Esophagus muscularis mucosa (tissue), 4 donors: ENCODE measurements at regions not wholly inside any gene's neighbourhood (a gene's known extent, or its start where the extent isn't known, plus 50 kb on each side); places are given as distances from the start of the nearest gene placed in this dataset.

Source experiments
- DNase-seq: peaks from one replicate; pipeline ENCODE4 v3.0.0-alpha.2; 2017; ENCODE audit errors: extremely low spot score
- H3K27ac ChIP-seq, 4 donors: fragments of 200-600 bp; sonication (generic); replicated peaks in 1 of 4; 1 replicate in 3 of 4; 2 replicates in 1 of 4; pipeline ENCODE4 v1.5.1; 2016 to 2019; ENCODE audit warnings: mild to moderate bottlenecking in 1 of 4
- H3K27me3 ChIP-seq, 4 donors: fragments of 200-600 bp; sonication (generic); one replicate each; pipeline versions ENCODE4 v1.5.1 to v1.6.0; 2016 to 2019
- H3K36me3 ChIP-seq, 4 donors: fragments of 200-600 bp; sonication (generic); one replicate each; pipeline ENCODE4 v1.5.1; 2016 to 2019
- H3K4me1 ChIP-seq, 4 donors: fragments of 200-600 bp; sonication (generic); one replicate each; pipeline ENCODE4 v1.5.1; 2016 to 2019
- H3K4me3 ChIP-seq, 4 donors: fragments of 200-600 bp; sonication (generic); 1 replicate in 2 of 4; 2 replicates in 2 of 4; pipeline ENCODE4 v1.5.1; 2016 to 2019; ENCODE audit warnings: mild to moderate bottlenecking in 4 of 4, moderate library complexity in 1 of 4
- H3K9me3 ChIP-seq, 4 donors: fragments of 200-600 bp; sonication (generic); 1 replicate in 3 of 4; 2 replicates in 1 of 4; pipeline ENCODE4 v1.5.1; 2016 to 2019
- CTCF ChIP-seq, 3 experiments: fragments of 200-600 bp in 2 of 3; fragments of 450-650 bp in 1 of 3; sonication (generic) in 2 of 3; IDR thresholded peaks; one replicate each; pipeline ENCODE4 v1.5.1; 2017 to 2019; ENCODE audit warnings: antibody characterized with exemption in 3 of 3, mild to moderate bottlenecking in 2 of 3, moderate library complexity in 1 of 3
- EP300 ChIP-seq: sonication (generic); formaldehyde crosslinking; IDR thresholded peaks from one replicate; pipeline ENCODE4 v1.6.1; 2017; ENCODE audit warnings: antibody characterized with exemption
- POLR2A ChIP-seq: fragments of 450-650 bp; IDR thresholded peaks from one replicate; pipeline ENCODE4 v1.6.1; 2017; ENCODE audit warnings: antibody characterized with exemption, moderate library complexity, mild to moderate bottlenecking, low read depth
- POLR2AphosphoS5 ChIP-seq, 2 donors: sonication (generic); formaldehyde crosslinking; IDR thresholded peaks; one replicate each; pipeline ENCODE4 v1.6.1; 2017; ENCODE audit warnings: antibody characterized with exemption in 2 of 2
- WGBS: methylation state at CpG from one replicate; pipeline ENCODE4 v1.1.5; 2018; 5-methylcytosine and 5-hydroxymethylcytosine counted together
- intact Hi-C: fragments of 100-400 bp; cut with DNase I; formaldehyde crosslinking; loops from one replicate; pipeline ENCODE4 v1.15.1; 2023

- intact Hi-C loops = no loop called here
- TF ChIP-seq CTCF (IDR thresholded peaks at IDR 0.05) (no peak), POLR2AphosphoS5 (IDR thresholded peaks at IDR 0.05) (no peak), POLR2A (no peak), EP300 (no peak)
- DNase-seq = no peak
- Histone ChIP-seq H3K9me3 (no peaks in the 10 kb centered on the region), H3K27me3 (peaks cover 0 to 13% (median 0%) of the 10 kb centered on the region in 4 donors), H3K27ac (no peak overlapping the region), H3K4me1 (no peaks in the 10 kb centered on the region), H3K4me3 (no peak overlapping the region), H3K36me3 (no peaks in the 10 kb centered on the region)
- WGBS = 90% methylated on average over 9 of the region's 9 CpGs
These were observed 110.0 kb upstream of the ALKAL2 start for GRCh38 chr2:397926-398325.

- no peaks in the 10 kb centered on the region for H3K4me1 ChIP-seq
- no peaks in the 10 kb centered on the region for H3K9me3 ChIP-seq
- no peaks in the 10 kb centered on the region for H3K36me3 ChIP-seq
- no peak overlapping the region for H3K27ac ChIP-seq
- no peak for TF ChIP-seq POLR2A
- TF ChIP-seq EP300 = no peak
- no peak for TF ChIP-seq CTCF (IDR thresholded peaks at IDR 0.05)
- no peak for TF ChIP-seq POLR2AphosphoS5 (IDR thresholded peaks at IDR 0.05)
- WGBS = 61% methylated on average over 14 of the region's 14 CpGs
- H3K4me3 ChIP-seq = no peak overlapping the region
- no peak for DNase-seq
- intact Hi-C loops = no loop called here
- H3K27me3 ChIP-seq = peaks cover 0 to 17% (median 0%) of the 10 kb centered on the region in 4 donors
These were observed 109.6 kb upstream of the ALKAL2 start for GRCh38 chr2:397521-397920.

GRCh38 chr2:396903-397302 is 109.0 kb upstream of the ALKAL2 start:
- DNase-seq = peak; percentile 86
- WGBS = 91% methylated on average over 11 of the region's 11 CpGs
- no peak overlapping the region for H3K4me3 ChIP-seq
- H3K36me3 ChIP-seq = no peaks in the 10 kb centered on the region
- no peaks in the 10 kb centered on the region for H3K9me3 ChIP-seq
- no peak overlapping the region for H3K27ac ChIP-seq
- TF ChIP-seq EP300 (no peak), POLR2AphosphoS5 (IDR thresholded peaks at IDR 0.05) (no peak), POLR2A (no peak), CTCF (IDR thresholded peaks at IDR 0.05) (no peak)
- peaks cover 0 to 24% (median 0%) of the 10 kb centered on the region in 4 donors for H3K27me3 ChIP-seq
- intact Hi-C loops = no loop called here
- no peaks in the 10 kb centered on the region for H3K4me1 ChIP-seq

GRCh38 chr2:395886-396285 is 108.0 kb upstream of the ALKAL2 start:
- no peak overlapping the region for H3K27ac ChIP-seq
- peaks cover 0 to 34% (median 0%) of the 10 kb centered on the region in 4 donors for H3K27me3 ChIP-seq
- DNase-seq = no peak
- H3K4me1 ChIP-seq = no peaks in the 10 kb centered on the region
- H3K4me3 ChIP-seq = no peak overlapping the region
- TF ChIP-seq EP300 (no peak), POLR2A (no peak), CTCF (IDR thresholded peaks at IDR 0.05) (no peak), POLR2AphosphoS5 (IDR thresholded peaks at IDR 0.05) (no peak)
- no peaks in the 10 kb centered on the region for H3K36me3 ChIP-seq
- no peaks in the 10 kb centered on the region for H3K9me3 ChIP-seq
- intact Hi-C loops = no loop called here
- 78% methylated on average over 12 of the region's 12 CpGs for WGBS
